Ovary (tissue), 7 donors: ENCODE measurements at regions not wholly inside any gene's neighbourhood (a gene's known extent, or its start where the extent isn't known, plus 50 kb on each side); places are given as distances from the start of the nearest gene placed in this dataset.

ENCODE experiments used
- DNase-seq, 5 donors: peaks; one replicate each; pipeline ENCODE4 v3.0.0-alpha.2; 2019 to 2020
- H3K27ac ChIP-seq, 2 donors: fragments of 200-600 bp; one replicate each; pipeline versions ENCODE4 v1.5.1 to v1.8.0; 2019 to 2022
- H3K27me3 ChIP-seq: fragments of 200-600 bp; one replicate; pipeline ENCODE4 v1.8.0; 2022
- H3K36me3 ChIP-seq: fragments of 200-600 bp; sonication (generic); one replicate; pipeline ENCODE4 v1.5.1; 2019
- H3K4me1 ChIP-seq: one replicate; pipeline ENCODE4 v1.8.1; 2013; ENCODE audit warnings: mild to moderate bottlenecking, moderate library complexity; ENCODE audit not compliant: insufficient read depth
- H3K4me3 ChIP-seq: fragments of 200-600 bp; sonication (generic); one replicate; pipeline ENCODE4 v1.5.1; 2017
- H3K9me3 ChIP-seq, 2 donors: fragments of 200-600 bp in 1 of 2; sonication (generic) in 1 of 2; one replicate each; pipeline versions ENCODE4 v1.5.1 to v1.8.1; 2013 to 2019; ENCODE audit warnings: mild to moderate bottlenecking in 1 of 2, moderate library complexity in 1 of 2
- EP300 ChIP-seq: sonication (generic); formaldehyde crosslinking; IDR thresholded peaks from one replicate; pipeline ENCODE4 v1.6.1; 2017; ENCODE audit warnings: antibody characterized with exemption
- POLR2A ChIP-seq: fragments of 450-650 bp; IDR thresholded peaks from one replicate; pipeline ENCODE4 v1.6.1; 2017; ENCODE audit warnings: antibody characterized with exemption, mild to moderate bottlenecking, moderate library complexity
- WGBS, 3 donors: extraction: QIAGEN DNeasy Blood & Tissue Kit in 1 of 3; methylation state at CpG; one replicate each; pipeline versions ENCODE4 v1.1.5 to v1.1.7; 2013 to 2017; 5-methylcytosine and 5-hydroxymethylcytosine counted together
- intact Hi-C, 4 donors: fragments of 100-400 bp; cut with DNase I; formaldehyde crosslinking; loops; one replicate each; pipeline versions ENCODE4 v1.11.0 to v1.15.1; 2022 to 2023
- TF ChIP-seq, protein P1 (sequence below), 3 donors: fragments of 450-650 bp in 2 of 3; fragments of 200-600 bp in 1 of 3; IDR thresholded peaks; one replicate each; pipeline versions ENCODE4 v1.5.1 to v1.8.0; 2016 to 2022; ENCODE audit warnings: antibody characterized with exemption in 3 of 3, mild to moderate bottlenecking in 1 of 3
- donor health status: DM: no; HTN: no; CAD: no; lungs with moderate emphysema.
- donor health status: DM: no; HTN: no; CAD: no.
- donor health status: Bipolar disorder and iron deficiency.
- donor health status: DM: no; HTN: no; CAD: no.
- donor health status: DM: yes; HTN: yes; CAD: no.

DNA sequence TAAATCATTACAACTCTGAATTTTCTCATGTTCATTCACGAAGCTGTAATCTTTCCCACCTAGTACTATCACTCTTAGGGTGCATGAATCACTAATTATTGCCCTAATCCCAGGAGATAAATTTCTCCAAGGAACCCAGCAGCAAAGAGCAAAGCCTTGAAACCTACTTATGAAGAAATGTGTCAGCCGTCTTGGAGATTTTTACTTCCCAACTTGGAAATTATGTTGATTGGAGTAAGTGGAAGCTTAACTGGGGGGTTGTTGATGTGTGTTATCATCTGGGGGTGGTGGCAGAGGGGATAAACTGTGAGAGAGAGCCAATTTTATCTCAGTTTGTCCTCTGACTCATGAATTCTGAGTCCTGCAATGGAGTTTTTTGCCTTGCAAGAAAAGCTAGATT lies 440.5 kb upstream of the WWC1 start:
- Histone ChIP-seq H3K27me3 (no peaks in the 10 kb centered on the region), H3K36me3 (no peaks in the 10 kb centered on the region), H3K27ac (no peak overlapping the region), H3K4me1 (no peaks in the 10 kb centered on the region), H3K4me3 (no peak overlapping the region), H3K9me3 (no peaks in the 10 kb centered on the region)
- 16 to 34% (median 20%) methylated on average over 2 of the region's 2 CpGs for WGBS, 3 donors
- TF ChIP-seq POLR2A: no peak
- no peak for TF ChIP-seq EP300
- TF ChIP-seq, protein P1, sequence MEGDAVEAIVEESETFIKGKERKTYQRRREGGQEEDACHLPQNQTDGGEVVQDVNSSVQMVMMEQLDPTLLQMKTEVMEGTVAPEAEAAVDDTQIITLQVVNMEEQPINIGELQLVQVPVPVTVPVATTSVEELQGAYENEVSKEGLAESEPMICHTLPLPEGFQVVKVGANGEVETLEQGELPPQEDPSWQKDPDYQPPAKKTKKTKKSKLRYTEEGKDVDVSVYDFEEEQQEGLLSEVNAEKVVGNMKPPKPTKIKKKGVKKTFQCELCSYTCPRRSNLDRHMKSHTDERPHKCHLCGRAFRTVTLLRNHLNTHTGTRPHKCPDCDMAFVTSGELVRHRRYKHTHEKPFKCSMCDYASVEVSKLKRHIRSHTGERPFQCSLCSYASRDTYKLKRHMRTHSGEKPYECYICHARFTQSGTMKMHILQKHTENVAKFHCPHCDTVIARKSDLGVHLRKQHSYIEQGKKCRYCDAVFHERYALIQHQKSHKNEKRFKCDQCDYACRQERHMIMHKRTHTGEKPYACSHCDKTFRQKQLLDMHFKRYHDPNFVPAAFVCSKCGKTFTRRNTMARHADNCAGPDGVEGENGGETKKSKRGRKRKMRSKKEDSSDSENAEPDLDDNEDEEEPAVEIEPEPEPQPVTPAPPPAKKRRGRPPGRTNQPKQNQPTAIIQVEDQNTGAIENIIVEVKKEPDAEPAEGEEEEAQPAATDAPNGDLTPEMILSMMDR (IDR thresholded peaks at IDR 0.05): no peak
- intact Hi-C loops: no loop called here
- DNase-seq: no peak

GRCh38 chr5:167851416-167851815 lies 440.0 kb upstream of the WWC1 start:
- H3K4me1 ChIP-seq: no peaks in the 10 kb centered on the region
- H3K9me3 ChIP-seq: no peaks in the 10 kb centered on the region
- intact Hi-C loops: no loop called here
- H3K27ac ChIP-seq: no peak overlapping the region
- no peak overlapping the region for H3K4me3 ChIP-seq
- 78 to 84% (median 80%) methylated on average over 5 of the region's 5 CpGs for WGBS, 3 donors
- no peak for TF ChIP-seq EP300
- TF ChIP-seq, protein P1 (IDR thresholded peaks at IDR 0.05): no peak
- H3K27me3 ChIP-seq: no peaks in the 10 kb centered on the region
- DNase-seq: no peak
- H3K36me3 ChIP-seq: no peaks in the 10 kb centered on the region

DNA sequence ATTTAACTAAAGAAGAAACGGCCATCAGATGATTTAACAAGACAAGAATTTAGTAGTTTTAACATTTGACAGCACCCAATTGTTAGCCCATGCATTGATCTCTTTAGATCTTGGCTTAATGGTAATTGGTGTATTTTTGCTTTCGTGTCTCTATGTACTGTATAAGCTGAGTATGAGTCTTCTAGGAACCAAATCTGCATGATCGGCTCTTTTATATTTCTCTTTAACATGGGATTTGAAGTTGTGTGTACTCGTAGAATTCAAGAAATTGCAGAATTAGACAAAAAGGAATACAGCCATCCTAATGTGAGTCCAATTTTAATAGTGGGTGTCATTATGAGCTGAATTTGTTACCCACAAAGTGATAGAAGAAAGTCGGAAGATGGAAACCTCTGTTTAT lies 438.9 kb upstream of the WWC1 start:
- no peak overlapping the region for H3K4me3 ChIP-seq
- WGBS, 3 donors: 91% methylated on average over 5 of the region's 5 CpGs
- intact Hi-C loops: no loop called here

DNA sequence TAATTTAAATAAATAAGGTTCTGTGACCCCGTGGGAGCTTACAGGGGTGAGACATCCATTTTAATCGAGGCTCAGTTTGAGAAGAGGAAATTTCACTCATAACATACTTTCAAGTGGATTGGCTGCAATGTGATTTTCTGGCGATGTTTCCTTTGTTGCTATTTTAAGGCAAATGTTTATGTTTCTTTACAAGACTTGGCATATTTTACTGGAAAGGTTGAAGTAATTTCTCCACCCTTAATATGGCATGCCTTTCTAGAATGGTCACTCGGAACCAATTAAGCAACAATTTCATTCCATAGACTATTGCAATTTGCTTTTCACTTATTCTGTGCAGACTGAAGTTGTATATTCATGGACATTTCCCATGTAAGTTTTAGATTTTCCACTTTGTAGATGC lies 438.0 kb upstream of the WWC1 start:
- H3K36me3 ChIP-seq: no peaks in the 10 kb centered on the region
- H3K27me3 ChIP-seq: no peaks in the 10 kb centered on the region
- no peaks in the 10 kb centered on the region for H3K4me1 ChIP-seq
- intact Hi-C loops: no loop called here
- H3K27ac ChIP-seq: no peak overlapping the region
- H3K9me3 ChIP-seq: no peaks in the 10 kb centered on the region
- WGBS, 3 donors: 19 to 53% (median 32%) methylated on average over 4 of the region's 4 CpGs
- DNase-seq: no peak
- no peak for TF ChIP-seq EP300
- TF ChIP-seq, protein P1 (IDR thresholded peaks at IDR 0.05): no peak
- TF ChIP-seq POLR2A: no peak
- no peak overlapping the region for H3K4me3 ChIP-seq

More for the DNA sequence above, 438.9 kb upstream of the WWC1 start:
- TF ChIP-seq EP300: no peak
- TF ChIP-seq, protein P1 (IDR thresholded peaks at IDR 0.05): no peak
- no peak for TF ChIP-seq POLR2A
- Histone ChIP-seq H3K27me3 (no peaks in the 10 kb centered on the region), H3K9me3 (no peaks in the 10 kb centered on the region), H3K36me3 (no peaks in the 10 kb centered on the region), H3K4me1 (no peaks in the 10 kb centered on the region), H3K27ac (no peak overlapping the region)
- DNase-seq: no peak

DNA sequence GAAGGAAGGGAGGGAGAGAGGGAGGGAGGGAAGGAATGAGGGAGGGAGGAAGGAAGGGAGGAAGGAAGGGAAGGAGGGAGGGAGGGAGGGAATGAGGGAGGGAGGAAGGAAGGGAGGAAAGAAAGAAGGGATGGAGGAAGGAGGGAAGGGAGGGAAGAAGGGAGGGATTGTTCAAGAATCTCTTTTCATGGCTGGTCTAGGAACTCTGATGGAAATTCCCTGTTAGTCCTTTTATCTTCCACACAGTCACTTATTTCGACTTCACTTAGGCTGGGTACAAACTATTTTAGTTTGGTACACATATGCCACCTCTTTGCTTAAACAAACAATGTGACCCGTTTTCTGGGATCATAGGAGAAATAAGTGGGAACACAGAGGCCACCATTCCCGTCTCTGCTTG lies 435.6 kb upstream of the WWC1 start:
- intact Hi-C loops: no loop called here
- WGBS, 3 donors: 44 to 82% (median 52%) methylated on average over 3 of the region's 3 CpGs
- TF ChIP-seq EP300: no peak
- TF ChIP-seq, protein P1 (IDR thresholded peaks at IDR 0.05): no peak
- TF ChIP-seq POLR2A: no peak
- DNase-seq: no peak
- Histone ChIP-seq H3K27ac (no peak overlapping the region), H3K27me3 (no peaks in the 10 kb centered on the region), H3K4me3 (no peak overlapping the region), H3K9me3 (no peaks in the 10 kb centered on the region), H3K36me3 (no peaks in the 10 kb centered on the region), H3K4me1 (no peaks in the 10 kb centered on the region)
